IMR-90 (cell line): ENCODE measurements at regions not wholly inside any gene's neighbourhood (a gene's known extent, or its start where the extent isn't known, plus 50 kb on each side); places are given as distances from the start of the nearest gene placed in this dataset.

Experiments used
- ATAC-seq: fragments of 200-7000 bp; cut with Tn5 transposase; 2 replicates; pipeline ENCODE4 v1.9.1; 2020; ENCODE audit warnings: low read depth, mild to moderate bottlenecking, moderate library complexity
- BruUV-seq: library from RNA; stranded (reverse); fragments of 400-500 nt; replicated peaks from 2 replicates; lab custom pipeline; 2021; lab: Mats Ljungman, UMichigan
- CTCF ChIA-PET: fragments of 300-600 bp; formaldehyde crosslinking; extraction: SDS; loops from one replicate; lab custom pipeline; 2021; ENCODE audit warnings: antibody characterized with exemption; lab: Yijun Ruan, JAX
- POLR2A ChIA-PET: fragments of 300-600 bp; sonication (Branson Sonifier 250); formaldehyde crosslinking; loops from one replicate; lab custom pipeline; 2022; ENCODE audit warnings: antibody characterized with exemption; ENCODE audit not compliant: unreplicated experiment; lab: Charles Lee
- DNase-seq: peaks from one replicate; pipeline ENCODE4 v3.0.0; 2013
- H2AFZ ChIP-seq: replicated peaks from 2 replicates; pipeline ENCODE3; 2013; ENCODE audit warnings: low read length, mild to moderate bottlenecking; ENCODE audit not compliant: poor library complexity
- H2AK5ac ChIP-seq: 2 replicates; pipeline ENCODE4 v1.6.1; 2013; ENCODE audit warnings: low read depth, low read length, inconsistent platforms
- H2AK9ac ChIP-seq: replicated peaks from 2 replicates; pipeline ENCODE3; 2013; ENCODE audit warnings: mild to moderate bottlenecking, low read depth, low read length, moderate library complexity; ENCODE audit not compliant: poor library complexity
- H2BK120ac ChIP-seq: 2 replicates; pipeline ENCODE4 v1.6.1; 2013; ENCODE audit warnings: low read depth, low read length, inconsistent platforms
- H2BK15ac ChIP-seq: 3 replicates; pipeline ENCODE4 v1.6.1; 2013; ENCODE audit warnings: low read depth, low read length, inconsistent platforms
- H2BK20ac ChIP-seq: 2 replicates; pipeline ENCODE4 v1.6.1; 2013; ENCODE audit warnings: low read depth, mild to moderate bottlenecking, inconsistent platforms, low read length, moderate library complexity
- H2BK5ac ChIP-seq: 2 replicates; pipeline ENCODE4 v1.6.1; 2013; ENCODE audit warnings: mild to moderate bottlenecking, low read depth, low read length, inconsistent platforms; ENCODE audit not compliant: poor library complexity, severe bottlenecking
- H3K14ac ChIP-seq: replicated peaks from 2 replicates; pipeline ENCODE4 v1.6.1; 2013; ENCODE audit warnings: low read depth, low read length, inconsistent platforms
- H3K18ac ChIP-seq: 2 replicates; pipeline ENCODE4 v1.6.1; 2013; ENCODE audit warnings: low read depth, low read length, control low read depth
- H3K23ac ChIP-seq: 2 replicates; pipeline ENCODE4 v1.6.1; 2013; ENCODE audit warnings: low read depth, low read length, inconsistent platforms
- H3K27ac ChIP-seq: 2 replicates; pipeline ENCODE4 v1.5.1; 2013; ENCODE audit warnings: mild to moderate bottlenecking, control low read depth, low read length; ENCODE audit not compliant: insufficient read depth
- H3K27me3 ChIP-seq: 2 replicates; pipeline ENCODE4 v1.6.1; 2013; ENCODE audit warnings: low read length; ENCODE audit not compliant: control insufficient read depth, insufficient read depth
- H3K36me3 ChIP-seq: 2 replicates; pipeline ENCODE4 v1.6.1; 2013; ENCODE audit warnings: low read length, mixed read lengths; ENCODE audit not compliant: control insufficient read depth, insufficient read depth
- H3K4ac ChIP-seq: 2 replicates; pipeline ENCODE4 v1.6.1; 2013; ENCODE audit warnings: low read depth, low read length, inconsistent platforms
- H3K4me1 ChIP-seq: 2 replicates; pipeline ENCODE4 v1.6.1; 2013; ENCODE audit warnings: low read length, mixed read lengths; ENCODE audit not compliant: control insufficient read depth, insufficient read depth
- H3K4me2 ChIP-seq: 2 replicates; pipeline ENCODE4 v1.6.1; 2013; ENCODE audit warnings: low read depth, mild to moderate bottlenecking, control low read depth, low read length, moderate library complexity
- H3K4me3 ChIP-seq: 2 replicates; pipeline ENCODE4 v1.5.1; 2013; ENCODE audit warnings: low read depth, mild to moderate bottlenecking, control low read depth, low read length, moderate library complexity; ENCODE audit not compliant: insufficient read depth
- H3K56ac ChIP-seq: 2 replicates; pipeline ENCODE4 v1.6.1; 2013; ENCODE audit warnings: low read length, inconsistent platforms; ENCODE audit not compliant: insufficient read depth; ENCODE audit errors: extremely low read depth
- H3K79me1 ChIP-seq, 2 experiments: 2 replicates each; pipeline ENCODE4 v1.6.1; 2013; ENCODE audit warnings: low read length in 2 of 2, inconsistent platforms in 1 of 2, low read depth in 1 of 2
- H3K9ac ChIP-seq: 2 replicates; pipeline ENCODE4 v1.6.1; 2013; ENCODE audit warnings: low read depth, low read length, control low read depth
- H3K9me1 ChIP-seq: 2 replicates; pipeline ENCODE4 v1.6.1; 2013; ENCODE audit warnings: low read length, inconsistent platforms; ENCODE audit not compliant: insufficient read depth
- H3K9me3 ChIP-seq: 2 replicates; pipeline ENCODE4 v1.6.1; 2013; ENCODE audit warnings: low read length; ENCODE audit not compliant: control insufficient read depth, insufficient read depth
- H4K20me1 ChIP-seq: 2 replicates; pipeline ENCODE4 v1.6.1; 2013; ENCODE audit warnings: low read length, inconsistent platforms; ENCODE audit not compliant: insufficient read depth
- H4K5ac ChIP-seq: 2 replicates; pipeline ENCODE4 v1.6.1; 2013; ENCODE audit warnings: mild to moderate bottlenecking, low read depth, low read length, control low read depth
- H4K8ac ChIP-seq, 2 experiments: 2 replicates each; pipeline ENCODE4 v1.6.1; 2013; ENCODE audit warnings: low read depth in 2 of 2, low read length in 2 of 2, control low read depth in 1 of 2, inconsistent platforms in 1 of 2
- H4K91ac ChIP-seq: 2 replicates; pipeline ENCODE4 v1.6.1; 2013; ENCODE audit warnings: low read depth, low read length, inconsistent platforms; ENCODE audit not compliant: insufficient read depth
- BHLHE40 ChIP-seq: fragments of 150-350 bp; IDR thresholded peaks from 2 replicates; pipeline ENCODE4 v1.6.1; 2016; ENCODE audit warnings: mild to moderate bottlenecking, low read depth, low read length
- CEBPB ChIP-seq: IDR thresholded peaks from 2 replicates; pipeline ENCODE4 v1.6.1; 2012; ENCODE audit warnings: low read depth, low read length, improper control_type of control experiment
- CHD1 ChIP-seq: IDR thresholded peaks from 2 replicates; pipeline ENCODE4 v1.6.1; 2012; ENCODE audit warnings: low read depth, low read length, improper control_type of control experiment
- CTCF ChIP-seq: conservative IDR thresholded peaks from 2 replicates; pipeline ENCODE4 v1.5.1; 2012; ENCODE audit warnings: mild to moderate bottlenecking, low read depth, low read length, improper control_type of control experiment
- FOS ChIP-seq: fragments of 150-350 bp; IDR thresholded peaks from 2 replicates; pipeline ENCODE4 v1.6.1; 2016; ENCODE audit warnings: low read depth, low read length
- MAFK ChIP-seq: IDR thresholded peaks from 2 replicates; pipeline ENCODE4 v1.6.1; 2012; ENCODE audit warnings: low read depth, low read length, improper control_type of control experiment
- MAZ ChIP-seq: IDR thresholded peaks from 2 replicates; pipeline ENCODE4 v1.6.1; 2012; ENCODE audit warnings: low read depth, mild to moderate bottlenecking, low read length, improper control_type of control experiment, moderate library complexity, borderline replicate concordance
- MXI1 ChIP-seq: IDR thresholded peaks from 2 replicates; pipeline ENCODE4 v1.6.1; 2012; ENCODE audit warnings: low read depth, mild to moderate bottlenecking, low read length, moderate library complexity, borderline replicate concordance
- NFE2L2 ChIP-seq: fragments of 150-350 bp; IDR thresholded peaks from 2 replicates; pipeline ENCODE4 v1.6.1; 2016; ENCODE audit warnings: low read depth, mild to moderate bottlenecking, low read length
- POLR2A ChIP-seq: IDR thresholded peaks from 2 replicates; pipeline ENCODE4 v1.6.1; 2012; ENCODE audit warnings: mild to moderate bottlenecking, low read depth, low read length
- RAD21 ChIP-seq: IDR thresholded peaks from 2 replicates; pipeline ENCODE4 v1.6.1; 2012; ENCODE audit warnings: low read length, improper control_type of control experiment
- RCOR1 ChIP-seq: IDR thresholded peaks from 2 replicates; pipeline ENCODE4 v1.6.1; 2012; ENCODE audit warnings: mild to moderate bottlenecking, low read length, improper control_type of control experiment; ENCODE audit not compliant: insufficient replicate concordance
- RFX5 ChIP-seq: IDR thresholded peaks from 2 replicates; pipeline ENCODE4 v1.8.0; 2012; ENCODE audit warnings: low read depth, mild to moderate bottlenecking, low read length, moderate library complexity
- SMC3 ChIP-seq: fragments of 150-350 bp; IDR thresholded peaks from 2 replicates; pipeline ENCODE4 v1.6.1; 2016; ENCODE audit warnings: low read depth, mild to moderate bottlenecking, antibody characterized with exemption, low read length, moderate library complexity
- WGBS, 2 experiments: methylation state at CpG; one replicate each; pipeline versions ENCODE4 v1.1.5 to v1.1.7; 2013; ENCODE audit warnings: missing lambda C conversion rate in 2 of 2; ENCODE audit not compliant: insufficient read length in 1 of 2; ENCODE audit errors: extremely low coverage in 2 of 2; 5-methylcytosine and 5-hydroxymethylcytosine counted together
- dilution Hi-C: fragments of 300-500 bp; cut with HindIII; formaldehyde crosslinking; loops from one replicate; pipeline ENCODE4 v1.14.3; 2018; ENCODE audit warnings: low sequenced_read_pairs; ENCODE audit not compliant: unreplicated experiment
- in situ Hi-C: fragments of 300-500 bp; cut with MboI; formaldehyde crosslinking; loops from 3 replicates; pipeline ENCODE4 v1.14.3; 2019; ENCODE audit warnings: low sequenced_read_pairs, inconsistent platforms, mixed read lengths
- intact Hi-C: fragments of 100-400 bp; cut with micrococcal nuclease; formaldehyde crosslinking; loops from 2 replicates; pipeline ENCODE4 v1.10.0; 2022
- TF ChIP-seq, protein P1 (sequence below): fragments of 150-350 bp; IDR thresholded peaks from 2 replicates; pipeline ENCODE4 v1.6.1; 2017; ENCODE audit warnings: mild to moderate bottlenecking, antibody characterized with exemption, low read length, low read depth
- TF ChIP-seq, protein P2 (sequence below): fragments of 150-350 bp; IDR thresholded peaks from 2 replicates; pipeline ENCODE4 v1.6.1; 2016; ENCODE audit warnings: low read depth, mild to moderate bottlenecking, low read length, moderate library complexity, borderline replicate concordance

- ATAC-seq (no peak), DNase-seq (no peak)
- Histone ChIP-seq H3K4me3 (no peak overlapping the region), H3K4me2 (no peak overlapping the region), H3K36me3 (no peaks in the 10 kb centered on the region), H3K27me3 (no peaks in the 10 kb centered on the region), H4K20me1 (no peaks in the 10 kb centered on the region), H3K18ac (no peak overlapping the region), H3K79me1 (no peaks in the 10 kb centered on the region), H4K91ac (no peak overlapping the region), H4K5ac (no peak overlapping the region), H3K9ac (no peak overlapping the region), H4K8ac (no peak overlapping the region), H2BK15ac (no peak overlapping the region), H2BK120ac (no peak overlapping the region), H3K4me1 (no peaks in the 10 kb centered on the region), H3K14ac (no peak overlapping the region), H3K9me3 (peaks cover 13% of the 10 kb centered on the region; the same call in 1 of the 2 replicates), H3K56ac (no peak overlapping the region), H3K4ac (no peak overlapping the region), H2AFZ (no peak overlapping the region), H3K9me1 (no peaks in the 10 kb centered on the region), H2BK5ac (no peak overlapping the region), H2BK20ac (no peak overlapping the region), H3K27ac (no peak overlapping the region), H3K23ac (no peak overlapping the region), H2AK9ac (no peak overlapping the region), H2AK5ac (no peak overlapping the region)
- intact Hi-C loops: no loop called here
- BruUV-seq: no TSS peak
- no CpG with 5 or more reads among the region's 7 CpGs for WGBS, 2 experiments
- TF ChIP-seq RFX5: no peak
- TF ChIP-seq MXI1: no peak
- TF ChIP-seq, protein P1, sequence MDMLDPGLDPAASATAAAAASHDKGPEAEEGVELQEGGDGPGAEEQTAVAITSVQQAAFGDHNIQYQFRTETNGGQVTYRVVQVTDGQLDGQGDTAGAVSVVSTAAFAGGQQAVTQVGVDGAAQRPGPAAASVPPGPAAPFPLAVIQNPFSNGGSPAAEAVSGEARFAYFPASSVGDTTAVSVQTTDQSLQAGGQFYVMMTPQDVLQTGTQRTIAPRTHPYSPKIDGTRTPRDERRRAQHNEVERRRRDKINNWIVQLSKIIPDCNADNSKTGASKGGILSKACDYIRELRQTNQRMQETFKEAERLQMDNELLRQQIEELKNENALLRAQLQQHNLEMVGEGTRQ: no peak
- no peak for TF ChIP-seq SMC3
- no peak for TF ChIP-seq MAFK
- TF ChIP-seq RCOR1: no peak
- TF ChIP-seq CEBPB: no peak
- TF ChIP-seq NFE2L2: no peak
- no peak for TF ChIP-seq FOS
- TF ChIP-seq BHLHE40: no peak
- no peak for TF ChIP-seq CTCF
- TF ChIP-seq CHD1: no peak
- TF ChIP-seq POLR2A: no peak
- TF ChIP-seq RAD21: no peak
- TF ChIP-seq, protein P2, sequence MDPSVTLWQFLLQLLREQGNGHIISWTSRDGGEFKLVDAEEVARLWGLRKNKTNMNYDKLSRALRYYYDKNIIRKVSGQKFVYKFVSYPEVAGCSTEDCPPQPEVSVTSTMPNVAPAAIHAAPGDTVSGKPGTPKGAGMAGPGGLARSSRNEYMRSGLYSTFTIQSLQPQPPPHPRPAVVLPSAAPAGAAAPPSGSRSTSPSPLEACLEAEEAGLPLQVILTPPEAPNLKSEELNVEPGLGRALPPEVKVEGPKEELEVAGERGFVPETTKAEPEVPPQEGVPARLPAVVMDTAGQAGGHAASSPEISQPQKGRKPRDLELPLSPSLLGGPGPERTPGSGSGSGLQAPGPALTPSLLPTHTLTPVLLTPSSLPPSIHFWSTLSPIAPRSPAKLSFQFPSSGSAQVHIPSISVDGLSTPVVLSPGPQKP: no peak
- TF ChIP-seq MAZ: no peak
- ChIA-PET POLR2A (no interaction called here), CTCF (no interaction called here)
- dilution Hi-C loops: no loop called here
- in situ Hi-C loops: no loop called here
These were observed 538.2 kb upstream of the ZNF462 start for GRCh38 chr9:106324591-106325280.
